ENCODE measurements at regions not wholly inside any gene's neighbourhood (a gene's known extent, or its start where the extent isn't known, plus 50 kb on each side); places are given as distances from the start of the nearest gene placed in this dataset.

DNA sequence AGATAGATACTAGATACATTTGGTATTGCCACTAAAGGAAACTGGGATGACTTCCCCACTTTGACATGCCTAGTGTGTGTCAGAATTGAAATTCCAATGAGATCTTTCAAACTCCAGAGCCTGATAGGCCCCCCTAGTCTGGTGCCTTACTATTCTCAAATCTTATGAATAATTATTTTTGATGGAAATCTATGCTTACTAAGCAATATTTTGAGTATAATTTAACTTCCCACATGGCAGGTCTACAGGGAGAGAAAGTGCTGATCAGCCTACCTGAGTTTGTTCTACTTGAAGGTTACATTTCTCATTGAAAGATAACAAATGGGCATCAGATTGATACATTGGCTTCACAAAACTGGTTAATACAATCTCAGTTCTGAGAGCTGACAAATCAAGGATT, 415.7 kb upstream of the BOD1L1 start:
- no peaks in the 10 kb centered on the region for H3K4me1 ChIP-seq (ENCODE audit: insufficient read depth)
- H3K4me2 ChIP-seq: no peak overlapping the region
- Mint-ChIP-seq H3K4me3 (no peak overlapping the region), H3K27me3 (ENCODE audit: insufficient read depth, low read depth, poor library complexity) (peaks cover 1% of the 10 kb centered on the region), H3K27ac (no peak overlapping the region), H3K9me3 (no peaks in the 10 kb centered on the region), H3K4me1 (no peaks in the 10 kb centered on the region), H3K36me3 (ENCODE audit: low read depth) (no peaks in the 10 kb centered on the region)
- H3K36me3 ChIP-seq (ENCODE audit: insufficient read depth): no peaks in the 10 kb centered on the region
- no peak overlapping the region for H3K27ac ChIP-seq (ENCODE audit: low read depth)
- no peak overlapping the region for H2AFZ ChIP-seq
- H3K79me2 ChIP-seq (replicated peaks; ENCODE audit: insufficient read depth): no peaks in the 10 kb centered on the region
- ATAC-seq: no peak
- no peaks in the 10 kb centered on the region for H3F3A ChIP-seq (replicated peaks; ENCODE audit: low read depth)
- peaks cover 6% of the 10 kb centered on the region; the same call in 1 of the 2 replicates for H3K9me2 ChIP-seq (ENCODE audit: insufficient read depth)
- DNase-seq (ENCODE audit: low spot score): no peak
- no peak for TF ChIP-seq EZH2phosphoT487 (IDR thresholded peaks at IDR 0.05; ENCODE audit: unreplicated experiment)
- TF ChIP-seq STAT1 (IDR thresholded peaks at IDR 0.05; ENCODE audit: unreplicated experiment): no peak
- H4K20me1 ChIP-seq (replicated peaks; ENCODE audit: insufficient read depth): no peaks in the 10 kb centered on the region
- H3K27me3 ChIP-seq (ENCODE audit: insufficient read depth): no peaks in the 10 kb centered on the region
- H3K4me3 ChIP-seq: no peak overlapping the region

DNA sequence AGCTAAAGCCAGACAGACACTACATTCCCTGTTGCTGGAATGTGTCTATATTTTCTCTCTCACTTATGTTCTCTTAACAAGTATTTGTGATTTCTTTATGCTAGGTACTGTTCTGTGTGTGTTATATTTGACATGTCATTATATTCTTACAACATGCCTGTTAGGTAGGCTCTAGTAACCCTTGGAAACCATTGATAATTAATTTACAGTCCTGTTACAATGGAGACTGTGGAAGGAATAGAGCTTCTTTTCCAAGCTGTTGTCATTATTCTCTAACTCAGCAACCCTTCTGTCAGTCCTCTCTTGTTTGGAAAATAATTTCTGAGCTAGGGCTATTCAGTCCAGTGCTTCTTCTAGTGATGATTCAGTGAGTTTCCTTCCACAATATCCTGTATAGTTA, 419.1 kb upstream of the BOD1L1 start:
- Histone ChIP-seq H4K20me1 (replicated peaks; ENCODE audit: insufficient read depth) (no peaks in the 10 kb centered on the region), H3K27ac (ENCODE audit: low read depth) (no peak overlapping the region), H3K4me1 (ENCODE audit: insufficient read depth) (no peaks in the 10 kb centered on the region), H2AFZ (no peak overlapping the region), H3K36me3 (ENCODE audit: insufficient read depth) (no peaks in the 10 kb centered on the region), H3K4me3 (no peak overlapping the region), H3K27me3 (ENCODE audit: insufficient read depth) (no peaks in the 10 kb centered on the region), H3K79me2 (replicated peaks; ENCODE audit: insufficient read depth) (no peaks in the 10 kb centered on the region), H3K9me2 (ENCODE audit: insufficient read depth) (no peaks in the 10 kb centered on the region), H3F3A (replicated peaks; ENCODE audit: low read depth) (no peaks in the 10 kb centered on the region), H3K4me2 (no peak overlapping the region)
- no peak for ATAC-seq
- no peaks in the 10 kb centered on the region for H3K36me3 Mint-ChIP-seq (ENCODE audit: low read depth)
- H3K27me3 Mint-ChIP-seq (ENCODE audit: insufficient read depth, low read depth, poor library complexity): no peaks in the 10 kb centered on the region
- DNase-seq (ENCODE audit: low spot score): no peak
- no peak overlapping the region for H3K4me3 Mint-ChIP-seq
- peaks cover 3% of the 10 kb centered on the region; the same call in 1 of the 3 replicates for H3K9me3 Mint-ChIP-seq
- H3K27ac Mint-ChIP-seq: no peak overlapping the region
- H3K4me1 Mint-ChIP-seq: no peaks in the 10 kb centered on the region
- TF ChIP-seq, protein P1, sequence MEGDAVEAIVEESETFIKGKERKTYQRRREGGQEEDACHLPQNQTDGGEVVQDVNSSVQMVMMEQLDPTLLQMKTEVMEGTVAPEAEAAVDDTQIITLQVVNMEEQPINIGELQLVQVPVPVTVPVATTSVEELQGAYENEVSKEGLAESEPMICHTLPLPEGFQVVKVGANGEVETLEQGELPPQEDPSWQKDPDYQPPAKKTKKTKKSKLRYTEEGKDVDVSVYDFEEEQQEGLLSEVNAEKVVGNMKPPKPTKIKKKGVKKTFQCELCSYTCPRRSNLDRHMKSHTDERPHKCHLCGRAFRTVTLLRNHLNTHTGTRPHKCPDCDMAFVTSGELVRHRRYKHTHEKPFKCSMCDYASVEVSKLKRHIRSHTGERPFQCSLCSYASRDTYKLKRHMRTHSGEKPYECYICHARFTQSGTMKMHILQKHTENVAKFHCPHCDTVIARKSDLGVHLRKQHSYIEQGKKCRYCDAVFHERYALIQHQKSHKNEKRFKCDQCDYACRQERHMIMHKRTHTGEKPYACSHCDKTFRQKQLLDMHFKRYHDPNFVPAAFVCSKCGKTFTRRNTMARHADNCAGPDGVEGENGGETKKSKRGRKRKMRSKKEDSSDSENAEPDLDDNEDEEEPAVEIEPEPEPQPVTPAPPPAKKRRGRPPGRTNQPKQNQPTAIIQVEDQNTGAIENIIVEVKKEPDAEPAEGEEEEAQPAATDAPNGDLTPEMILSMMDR (conservative IDR thresholded peaks at IDR 0.05; ENCODE audit: low read depth in 2 of 2): no peak
- TF ChIP-seq, protein P2, sequence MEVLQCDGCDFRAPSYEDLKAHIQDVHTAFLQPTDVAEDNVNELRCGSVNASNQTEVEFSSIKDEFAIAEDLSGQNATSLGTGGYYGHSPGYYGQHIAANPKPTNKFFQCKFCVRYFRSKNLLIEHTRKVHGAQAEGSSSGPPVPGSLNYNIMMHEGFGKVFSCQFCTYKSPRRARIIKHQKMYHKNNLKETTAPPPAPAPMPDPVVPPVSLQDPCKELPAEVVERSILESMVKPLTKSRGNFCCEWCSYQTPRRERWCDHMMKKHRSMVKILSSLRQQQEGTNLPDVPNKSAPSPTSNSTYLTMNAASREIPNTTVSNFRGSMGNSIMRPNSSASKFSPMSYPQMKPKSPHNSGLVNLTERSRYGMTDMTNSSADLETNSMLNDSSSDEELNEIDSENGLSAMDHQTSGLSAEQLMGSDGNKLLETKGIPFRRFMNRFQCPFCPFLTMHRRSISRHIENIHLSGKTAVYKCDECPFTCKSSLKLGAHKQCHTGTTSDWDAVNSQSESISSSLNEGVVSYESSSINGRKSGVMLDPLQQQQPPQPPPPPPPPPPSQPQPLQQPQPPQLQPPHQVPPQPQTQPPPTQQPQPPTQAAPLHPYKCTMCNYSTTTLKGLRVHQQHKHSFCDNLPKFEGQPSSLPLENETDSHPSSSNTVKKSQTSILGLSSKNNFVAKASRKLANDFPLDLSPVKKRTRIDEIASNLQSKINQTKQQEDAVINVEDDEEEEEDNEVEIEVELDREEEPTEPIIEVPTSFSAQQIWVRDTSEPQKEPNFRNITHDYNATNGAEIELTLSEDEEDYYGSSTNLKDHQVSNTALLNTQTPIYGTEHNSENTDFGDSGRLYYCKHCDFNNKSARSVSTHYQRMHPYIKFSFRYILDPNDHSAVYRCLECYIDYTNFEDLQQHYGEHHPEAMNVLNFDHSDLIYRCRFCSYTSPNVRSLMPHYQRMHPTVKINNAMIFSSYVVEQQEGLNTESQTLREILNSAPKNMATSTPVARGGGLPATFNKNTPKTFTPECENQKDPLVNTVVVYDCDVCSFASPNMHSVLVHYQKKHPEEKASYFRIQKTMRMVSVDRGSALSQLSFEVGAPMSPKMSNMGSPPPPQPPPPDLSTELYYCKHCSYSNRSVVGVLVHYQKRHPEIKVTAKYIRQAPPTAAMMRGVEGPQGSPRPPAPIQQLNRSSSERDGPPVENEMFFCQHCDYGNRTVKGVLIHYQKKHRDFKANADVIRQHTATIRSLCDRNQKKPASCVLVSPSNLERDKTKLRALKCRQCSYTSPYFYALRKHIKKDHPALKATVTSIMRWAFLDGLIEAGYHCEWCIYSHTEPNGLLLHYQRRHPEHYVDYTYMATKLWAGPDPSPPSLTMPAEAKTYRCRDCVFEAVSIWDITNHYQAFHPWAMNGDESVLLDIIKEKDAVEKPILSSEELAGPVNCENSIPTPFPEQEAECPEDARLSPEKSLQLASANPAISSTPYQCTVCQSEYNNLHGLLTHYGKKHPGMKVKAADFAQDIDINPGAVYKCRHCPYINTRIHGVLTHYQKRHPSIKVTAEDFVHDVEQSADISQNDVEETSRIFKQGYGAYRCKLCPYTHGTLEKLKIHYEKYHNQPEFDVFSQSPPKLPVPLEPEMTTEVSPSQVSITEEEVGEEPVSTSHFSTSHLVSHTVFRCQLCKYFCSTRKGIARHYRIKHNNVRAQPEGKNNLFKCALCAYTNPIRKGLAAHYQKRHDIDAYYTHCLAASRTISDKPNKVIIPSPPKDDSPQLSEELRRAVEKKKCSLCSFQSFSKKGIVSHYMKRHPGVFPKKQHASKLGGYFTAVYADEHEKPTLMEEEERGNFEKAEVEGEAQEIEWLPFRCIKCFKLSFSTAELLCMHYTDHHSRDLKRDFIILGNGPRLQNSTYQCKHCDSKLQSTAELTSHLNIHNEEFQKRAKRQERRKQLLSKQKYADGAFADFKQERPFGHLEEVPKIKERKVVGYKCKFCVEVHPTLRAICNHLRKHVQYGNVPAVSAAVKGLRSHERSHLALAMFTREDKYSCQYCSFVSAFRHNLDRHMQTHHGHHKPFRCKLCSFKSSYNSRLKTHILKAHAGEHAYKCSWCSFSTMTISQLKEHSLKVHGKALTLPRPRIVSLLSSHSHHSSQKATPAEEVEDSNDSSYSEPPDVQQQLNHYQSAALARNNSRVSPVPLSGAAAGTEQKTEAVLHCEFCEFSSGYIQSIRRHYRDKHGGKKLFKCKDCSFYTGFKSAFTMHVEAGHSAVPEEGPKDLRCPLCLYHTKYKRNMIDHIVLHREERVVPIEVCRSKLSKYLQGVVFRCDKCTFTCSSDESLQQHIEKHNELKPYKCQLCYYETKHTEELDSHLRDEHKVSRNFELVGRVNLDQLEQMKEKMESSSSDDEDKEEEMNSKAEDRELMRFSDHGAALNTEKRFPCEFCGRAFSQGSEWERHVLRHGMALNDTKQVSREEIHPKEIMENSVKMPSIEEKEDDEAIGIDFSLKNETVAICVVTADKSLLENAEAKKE (CRISPR knock-in tag; IDR thresholded peaks at IDR 0.05): no peak
- TF ChIP-seq REST (IDR thresholded peaks at IDR 0.05; ENCODE audit: unreplicated experiment) (no peak), EZH2 (IDR thresholded peaks at IDR 0.05; ENCODE audit: low read depth, unreplicated experiment) (no peak), JUNB (IDR thresholded peaks at IDR 0.05; ENCODE audit: unreplicated experiment) (no peak), POLR2AphosphoS5 (IDR thresholded peaks at IDR 0.05; ENCODE audit: low read depth) (no peak), EZH2phosphoT487 (IDR thresholded peaks at IDR 0.05; ENCODE audit: unreplicated experiment) (no peak), STAT1 (IDR thresholded peaks at IDR 0.05; ENCODE audit: unreplicated experiment) (no peak), ZNF331 (CRISPR knock-in tag; IDR thresholded peaks at IDR 0.05; ENCODE audit: low read depth) (no peak)
- TF ChIP-seq, protein P3, sequence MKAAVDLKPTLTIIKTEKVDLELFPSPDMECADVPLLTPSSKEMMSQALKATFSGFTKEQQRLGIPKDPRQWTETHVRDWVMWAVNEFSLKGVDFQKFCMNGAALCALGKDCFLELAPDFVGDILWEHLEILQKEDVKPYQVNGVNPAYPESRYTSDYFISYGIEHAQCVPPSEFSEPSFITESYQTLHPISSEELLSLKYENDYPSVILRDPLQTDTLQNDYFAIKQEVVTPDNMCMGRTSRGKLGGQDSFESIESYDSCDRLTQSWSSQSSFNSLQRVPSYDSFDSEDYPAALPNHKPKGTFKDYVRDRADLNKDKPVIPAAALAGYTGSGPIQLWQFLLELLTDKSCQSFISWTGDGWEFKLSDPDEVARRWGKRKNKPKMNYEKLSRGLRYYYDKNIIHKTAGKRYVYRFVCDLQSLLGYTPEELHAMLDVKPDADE (IDR thresholded peaks at IDR 0.05): no peak

Measured in GM23338 (cell line).